OCI-LY7 (cell line): ENCODE measurements at regions not wholly inside any gene's neighbourhood (a gene's known extent, or its start where the extent isn't known, plus 50 kb on each side); places are given as distances from the start of the nearest gene placed in this dataset.

Experiments used
- EZH2phosphoT487 ChIP-seq: fragments of 200-600 bp; sonication (generic); IDR thresholded peaks from 2 replicates; pipeline ENCODE4 v1.6.1; 2018; ENCODE audit warnings: low read depth, borderline replicate concordance, mild to moderate bottlenecking, mixed run types, antibody characterized with exemption, low read length, moderate library complexity, mixed read lengths
- TF ChIP-seq, protein P1 (sequence below): fragments of 200-600 bp; sonication (generic); conservative IDR thresholded peaks from 2 replicates; pipeline ENCODE4 v1.5.1; 2014; ENCODE audit warnings: mild to moderate bottlenecking, antibody characterized with exemption, low read length, moderate library complexity, mixed read lengths

DNA sequence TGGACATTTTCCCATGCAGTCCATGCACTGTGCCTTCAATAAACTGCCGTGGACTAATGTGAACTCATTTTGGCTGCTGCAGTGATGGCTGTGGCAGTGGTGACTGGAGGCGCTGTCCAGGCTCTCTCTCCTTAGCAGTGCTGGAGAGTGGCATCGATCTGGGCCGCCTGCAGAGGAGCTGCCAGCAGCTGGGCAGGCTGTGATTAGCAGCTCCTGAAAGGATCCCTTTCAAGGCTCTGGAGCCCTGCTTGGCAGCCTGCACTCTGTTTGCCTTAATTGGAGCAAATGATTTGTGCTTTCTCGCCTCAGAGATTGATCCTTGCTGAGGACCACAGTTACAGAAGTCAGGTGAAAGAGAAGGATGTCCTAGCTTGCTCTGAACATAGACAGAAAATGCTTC lies 130.1 kb upstream of the VWC2 start:
- TF ChIP-seq, protein P1, sequence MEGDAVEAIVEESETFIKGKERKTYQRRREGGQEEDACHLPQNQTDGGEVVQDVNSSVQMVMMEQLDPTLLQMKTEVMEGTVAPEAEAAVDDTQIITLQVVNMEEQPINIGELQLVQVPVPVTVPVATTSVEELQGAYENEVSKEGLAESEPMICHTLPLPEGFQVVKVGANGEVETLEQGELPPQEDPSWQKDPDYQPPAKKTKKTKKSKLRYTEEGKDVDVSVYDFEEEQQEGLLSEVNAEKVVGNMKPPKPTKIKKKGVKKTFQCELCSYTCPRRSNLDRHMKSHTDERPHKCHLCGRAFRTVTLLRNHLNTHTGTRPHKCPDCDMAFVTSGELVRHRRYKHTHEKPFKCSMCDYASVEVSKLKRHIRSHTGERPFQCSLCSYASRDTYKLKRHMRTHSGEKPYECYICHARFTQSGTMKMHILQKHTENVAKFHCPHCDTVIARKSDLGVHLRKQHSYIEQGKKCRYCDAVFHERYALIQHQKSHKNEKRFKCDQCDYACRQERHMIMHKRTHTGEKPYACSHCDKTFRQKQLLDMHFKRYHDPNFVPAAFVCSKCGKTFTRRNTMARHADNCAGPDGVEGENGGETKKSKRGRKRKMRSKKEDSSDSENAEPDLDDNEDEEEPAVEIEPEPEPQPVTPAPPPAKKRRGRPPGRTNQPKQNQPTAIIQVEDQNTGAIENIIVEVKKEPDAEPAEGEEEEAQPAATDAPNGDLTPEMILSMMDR, result no peak
- TF ChIP-seq EZH2phosphoT487, result no peak
